Esophagus squamous epithelium (tissue), 4 donors: ENCODE measurements at regions not wholly inside any gene's neighbourhood (a gene's known extent, or its start where the extent isn't known, plus 50 kb on each side); places are given as distances from the start of the nearest gene placed in this dataset.
"Not testable (repeated sequence)": the region's sequence is repeated elsewhere in the genome, so short reads cannot be mapped to it uniquely, and the experiment has no call there.

Experiments
- CTCF ChIP-seq, 6 experiments: fragments of 450-650 bp in 4 of 6; fragments of 200-600 bp in 2 of 6; sonication (generic) in 2 of 6; IDR thresholded peaks; one replicate each; pipeline ENCODE4 v1.5.1; 2016 to 2019; ENCODE audit warnings: antibody characterized with exemption in 6 of 6, mild to moderate bottlenecking in 4 of 6, moderate library complexity in 4 of 6
- POLR2A ChIP-seq, 4 donors: fragments of 450-650 bp; IDR thresholded peaks; one replicate each; pipeline ENCODE4 v1.6.1; 2017; ENCODE audit warnings: antibody characterized with exemption in 4 of 4, mild to moderate bottlenecking in 4 of 4, moderate library complexity in 3 of 4

GRCh38 chr13:24973102-24973501 is 122.8 kb upstream of the PABPC3 start:
- not testable (repeated sequence) for TF ChIP-seq CTCF, POLR2A (IDR thresholded peaks at IDR 0.05)
